Right lobe of liver (tissue), 6 donors: ENCODE measurements at regions not wholly inside any gene's neighbourhood (a gene's known extent, or its start where the extent isn't known, plus 50 kb on each side); places are given as distances from the start of the nearest gene placed in this dataset.

Source experiments
- ATAC-seq, 4 donors: fragments of 200-7000 bp; cut with Tn5 transposase; one replicate each; pipeline ENCODE4 v1.9.1; 2020; ENCODE audit warnings: mild to moderate bottlenecking in 4 of 4, moderate library complexity in 4 of 4
- DNase-seq, 3 donors: peaks; one replicate each; pipeline ENCODE4 v3.0.0-alpha.2; 2020
- H3K27ac ChIP-seq, 3 donors: fragments of 200-600 bp; one replicate each; pipeline ENCODE4 v1.8.0; 2022
- H3K27me3 ChIP-seq, 2 donors: fragments of 200-600 bp; one replicate each; pipeline ENCODE4 v1.8.0; 2022
- H3K36me3 ChIP-seq, 4 donors: fragments of 200-600 bp; sonication (generic) in 1 of 4; one replicate each; pipeline versions ENCODE4 v1.5.1 to v1.8.0; 2017 to 2022; ENCODE audit warnings: control low read depth in 1 of 4
- H3K4me1 ChIP-seq, 4 donors: fragments of 200-600 bp; sonication (generic) in 1 of 4; one replicate each; pipeline versions ENCODE4 v1.5.1 to v1.8.0; 2017 to 2022; ENCODE audit warnings: control low read depth in 1 of 4
- H3K4me3 ChIP-seq, 3 donors: fragments of 200-600 bp; one replicate each; pipeline ENCODE4 v1.8.0; 2022
- H3K9me3 ChIP-seq, 4 donors: fragments of 200-600 bp; sonication (generic) in 1 of 4; one replicate each; pipeline versions ENCODE4 v1.5.1 to v1.8.0; 2017 to 2022; ENCODE audit warnings: control low read depth in 1 of 4
- POLR2A ChIP-seq: fragments of 450-650 bp; IDR thresholded peaks from one replicate; pipeline ENCODE4 v1.6.1; 2017; ENCODE audit warnings: antibody characterized with exemption, mild to moderate bottlenecking
- WGBS: methylation state at CpG from one replicate; pipeline ENCODE4 v1.1.6; 2018; ENCODE audit warnings: low coverage, low lambda C conversion rate; ENCODE audit not compliant: insufficient coverage; ENCODE audit errors: missing lambda C conversion rate; 5-methylcytosine and 5-hydroxymethylcytosine counted together
- intact Hi-C, 2 donors: fragments of 100-400 bp; cut with DNase I; formaldehyde crosslinking; loops; one replicate each; pipeline versions ENCODE4 v1.11.2 to v1.14.1; 2022
- TF ChIP-seq, protein P1 (sequence below), 4 donors: fragments of 200-600 bp in 3 of 4; fragments of 450-650 bp in 1 of 4; IDR thresholded peaks; one replicate each; pipeline versions ENCODE4 v1.5.1 to v1.8.0; 2016 to 2022; ENCODE audit warnings: antibody characterized with exemption in 4 of 4, mild to moderate bottlenecking in 2 of 4
- donor health status: DM: no; HTN: yes; CAD: no.
- donor health status: DM: no; HTN: no; CAD: no.
- donor health status: DM: no; HTN: no; CAD: no.
- donor health status: DM: no; HTN: yes; CAD: no.
- donor health status: DM: no; HTN: yes; CAD: no.

DNA sequence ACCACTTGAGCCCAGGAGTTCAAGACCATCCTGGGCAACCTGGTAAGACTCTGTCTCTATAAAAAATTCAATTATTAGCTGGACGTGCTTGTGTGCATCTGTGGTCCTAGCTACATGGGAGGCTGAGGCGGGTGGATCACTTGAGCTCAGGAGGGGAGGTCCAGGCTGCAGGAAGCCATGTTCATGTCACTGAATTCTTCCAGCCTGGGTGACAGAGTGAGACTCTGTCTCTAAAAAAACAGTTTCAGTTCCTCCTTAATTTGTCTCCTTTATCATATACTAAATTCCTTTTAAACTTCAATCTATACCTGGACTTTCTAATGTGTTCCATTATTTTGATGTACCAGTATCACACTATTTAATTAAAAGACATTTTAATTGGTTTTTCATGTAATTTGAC is 422.2 kb upstream of the TLE4 start:
- ATAC-seq (no peak), DNase-seq (no peak)
- intact Hi-C loops = no loop called here
- Histone ChIP-seq H3K27me3 (no peaks in the 10 kb centered on the region), H3K4me3 (no peak overlapping the region), H3K4me1 (no peaks in the 10 kb centered on the region), H3K9me3 (no peaks in the 10 kb centered on the region), H3K36me3 (no peaks in the 10 kb centered on the region), H3K27ac (no peak overlapping the region)
- whole genome bisulfite sequencing = 67% methylated on average over 1 of the region's 2 CpGs
- TF ChIP-seq, protein P1, sequence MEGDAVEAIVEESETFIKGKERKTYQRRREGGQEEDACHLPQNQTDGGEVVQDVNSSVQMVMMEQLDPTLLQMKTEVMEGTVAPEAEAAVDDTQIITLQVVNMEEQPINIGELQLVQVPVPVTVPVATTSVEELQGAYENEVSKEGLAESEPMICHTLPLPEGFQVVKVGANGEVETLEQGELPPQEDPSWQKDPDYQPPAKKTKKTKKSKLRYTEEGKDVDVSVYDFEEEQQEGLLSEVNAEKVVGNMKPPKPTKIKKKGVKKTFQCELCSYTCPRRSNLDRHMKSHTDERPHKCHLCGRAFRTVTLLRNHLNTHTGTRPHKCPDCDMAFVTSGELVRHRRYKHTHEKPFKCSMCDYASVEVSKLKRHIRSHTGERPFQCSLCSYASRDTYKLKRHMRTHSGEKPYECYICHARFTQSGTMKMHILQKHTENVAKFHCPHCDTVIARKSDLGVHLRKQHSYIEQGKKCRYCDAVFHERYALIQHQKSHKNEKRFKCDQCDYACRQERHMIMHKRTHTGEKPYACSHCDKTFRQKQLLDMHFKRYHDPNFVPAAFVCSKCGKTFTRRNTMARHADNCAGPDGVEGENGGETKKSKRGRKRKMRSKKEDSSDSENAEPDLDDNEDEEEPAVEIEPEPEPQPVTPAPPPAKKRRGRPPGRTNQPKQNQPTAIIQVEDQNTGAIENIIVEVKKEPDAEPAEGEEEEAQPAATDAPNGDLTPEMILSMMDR (IDR thresholded peaks at IDR 0.05) = no peak

GRCh38 chr9:79151791-79152190 is 420.0 kb upstream of the TLE4 start:
- H3K4me3 ChIP-seq = no peak overlapping the region
- H3K36me3 ChIP-seq = no peaks in the 10 kb centered on the region
- no peaks in the 10 kb centered on the region for H3K9me3 ChIP-seq
- no peak overlapping the region for H3K27ac ChIP-seq
- no peaks in the 10 kb centered on the region for H3K27me3 ChIP-seq
- intact Hi-C loops = no loop called here
- TF ChIP-seq, protein P1 (IDR thresholded peaks at IDR 0.05) = no peak
- TF ChIP-seq POLR2A = no peak
- no peaks in the 10 kb centered on the region for H3K4me1 ChIP-seq
- ATAC-seq = no peak
- WGBS = 66% methylated on average over 3 of the region's 3 CpGs
- no peak for DNase-seq

- no peaks in the 10 kb centered on the region for H3K4me1 ChIP-seq
- H3K27ac ChIP-seq = no peak overlapping the region
- TF ChIP-seq POLR2A = no peak
- TF ChIP-seq, protein P1 (IDR thresholded peaks at IDR 0.05) = no peak
- intact Hi-C loops = no loop called here
- no peaks in the 10 kb centered on the region for H3K9me3 ChIP-seq
- no peaks in the 10 kb centered on the region for H3K27me3 ChIP-seq
- H3K4me3 ChIP-seq = no peak overlapping the region
- ATAC-seq (no peak), DNase-seq (no peak)
- 46% methylated on average over 2 of the region's 2 CpGs for WGBS
- no peaks in the 10 kb centered on the region for H3K36me3 ChIP-seq
Observed at GRCh38 chr9:79152306-79152705, 419.5 kb upstream of the TLE4 start.

DNA sequence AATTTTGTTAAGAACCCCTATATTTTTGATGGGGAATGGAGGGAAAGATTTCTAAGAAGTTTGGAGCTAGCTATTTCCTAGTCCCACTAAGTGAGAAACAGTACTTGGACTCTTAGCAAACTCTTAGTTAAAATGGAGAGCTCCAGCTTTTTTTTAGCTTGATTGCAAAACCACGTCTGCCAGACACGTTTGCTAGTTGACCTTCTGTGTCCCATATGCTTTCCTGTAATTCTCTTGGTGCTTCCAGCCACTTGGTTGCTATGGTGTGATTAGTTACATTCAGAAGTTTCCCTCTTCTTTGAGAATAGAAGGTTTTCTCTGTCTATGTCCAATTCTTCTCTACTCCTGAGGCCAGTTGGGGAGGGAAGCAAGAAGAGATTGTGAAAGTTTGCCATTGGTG is 417.0 kb upstream of the TLE4 start:
- intact Hi-C loops = no loop called here
- WGBS = 15% methylated on average over 2 of the region's 2 CpGs
- ATAC-seq (no peak), DNase-seq (no peak)
- no peak overlapping the region for H3K27ac ChIP-seq
- no peaks in the 10 kb centered on the region for H3K4me1 ChIP-seq
- no peaks in the 10 kb centered on the region for H3K9me3 ChIP-seq
- no peak overlapping the region for H3K4me3 ChIP-seq
- H3K27me3 ChIP-seq = no peaks in the 10 kb centered on the region
- no peaks in the 10 kb centered on the region for H3K36me3 ChIP-seq
- no peak for TF ChIP-seq POLR2A
- TF ChIP-seq, protein P1 (IDR thresholded peaks at IDR 0.05) = no peak

- Histone ChIP-seq H3K27ac (no peak overlapping the region), H3K4me3 (no peak overlapping the region), H3K27me3 (no peaks in the 10 kb centered on the region), H3K36me3 (no peaks in the 10 kb centered on the region), H3K9me3 (no peaks in the 10 kb centered on the region), H3K4me1 (no peaks in the 10 kb centered on the region)
- TF ChIP-seq, protein P1 (IDR thresholded peaks at IDR 0.05) = no peak
- no peak for TF ChIP-seq POLR2A
- no peak for DNase-seq
- WGBS = 67% methylated on average over 1 of the region's 1 CpG
- ATAC-seq = no peak
- intact Hi-C loops = no loop called here
Observed at GRCh38 chr9:79155308-79155707, 416.5 kb upstream of the TLE4 start.
